Esophagus (tissue), 2 donors: ENCODE measurements at regions not wholly inside any gene's neighbourhood (a gene's known extent, or its start where the extent isn't known, plus 50 kb on each side); places are given as distances from the start of the nearest gene placed in this dataset.
"Not testable (repeated sequence)": the region's sequence is repeated elsewhere in the genome, so short reads cannot be mapped to it uniquely, and the experiment has no call there.

ENCODE experiments used
- H3K27ac ChIP-seq, 2 donors: one replicate each; pipeline ENCODE4 v1.5.1; 2013; ENCODE audit warnings: low read depth in 2 of 2, mild to moderate bottlenecking in 2 of 2, inconsistent platforms in 1 of 2, low read length in 1 of 2, moderate library complexity in 1 of 2
- H3K27me3 ChIP-seq, 2 donors: one replicate each; pipeline ENCODE4 v1.6.1; 2013; ENCODE audit warnings: low read length in 2 of 2, control low read depth in 1 of 2, mild to moderate bottlenecking in 1 of 2; ENCODE audit not compliant: insufficient read depth in 2 of 2, control insufficient read depth in 1 of 2
- H3K36me3 ChIP-seq, 2 donors: one replicate each; pipeline ENCODE4 v1.6.1; 2013; ENCODE audit warnings: low read length in 1 of 2; ENCODE audit not compliant: control insufficient read depth in 2 of 2, insufficient read depth in 2 of 2
- H3K4me1 ChIP-seq, 2 donors: one replicate each; pipeline ENCODE4 v1.6.1; 2013; ENCODE audit warnings: low read length in 1 of 2; ENCODE audit not compliant: control insufficient read depth in 2 of 2, insufficient read depth in 2 of 2
- H3K4me3 ChIP-seq, 2 donors: one replicate each; pipeline ENCODE4 v1.5.1; 2013; ENCODE audit warnings: low read length in 2 of 2, mild to moderate bottlenecking in 2 of 2, low read depth in 1 of 2, moderate library complexity in 1 of 2
- H3K9me3 ChIP-seq, 2 donors: one replicate each; pipeline ENCODE4 v1.6.1; 2013; ENCODE audit warnings: mild to moderate bottlenecking in 2 of 2, low read depth in 1 of 2, low read length in 1 of 2, moderate library complexity in 1 of 2; ENCODE audit not compliant: control insufficient read depth in 2 of 2, insufficient read depth in 1 of 2
- WGBS, 2 donors: extraction: QIAGEN DNeasy Blood & Tissue Kit; methylation state at CpG; one replicate each; pipeline ENCODE4 v1.1.7; 2013; 5-methylcytosine and 5-hydroxymethylcytosine counted together
- donor health status: healthy with polysubstance abuse.
- donor health status: Bipolar disorder and iron deficiency.

DNA sequence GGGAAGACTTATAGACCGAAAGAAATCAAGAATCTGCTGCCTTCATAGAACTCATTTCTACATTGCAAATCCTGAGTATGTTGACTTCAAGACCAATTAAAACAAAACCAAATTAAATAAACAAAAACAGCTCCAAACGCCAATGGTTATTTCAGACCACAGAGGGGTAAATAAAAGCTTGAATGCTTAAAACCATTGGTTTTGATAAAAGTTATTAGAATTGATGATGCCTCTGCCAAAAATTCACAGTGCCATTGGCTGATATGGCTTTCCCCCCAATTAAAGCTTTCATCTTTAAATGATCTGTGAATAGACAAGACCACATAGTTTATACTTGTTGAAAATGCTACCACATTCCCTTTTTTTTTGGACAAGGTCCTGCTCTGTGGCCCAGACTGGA is 188.5 kb downstream of the NFKBIZ start:
- H3K4me3 ChIP-seq = no peak overlapping the region
- no peak overlapping the region for H3K27ac ChIP-seq
- H3K36me3 ChIP-seq = no peaks in the 10 kb centered on the region
- WGBS, 2 donors = 48 to 64% methylated on average over 2 of the region's 2 CpGs
- no peaks in the 10 kb centered on the region for H3K27me3 ChIP-seq
- H3K4me1 ChIP-seq = no peaks in the 10 kb centered on the region
- peaks cover 0 to 2% of the 10 kb centered on the region in 2 donors for H3K9me3 ChIP-seq

DNA sequence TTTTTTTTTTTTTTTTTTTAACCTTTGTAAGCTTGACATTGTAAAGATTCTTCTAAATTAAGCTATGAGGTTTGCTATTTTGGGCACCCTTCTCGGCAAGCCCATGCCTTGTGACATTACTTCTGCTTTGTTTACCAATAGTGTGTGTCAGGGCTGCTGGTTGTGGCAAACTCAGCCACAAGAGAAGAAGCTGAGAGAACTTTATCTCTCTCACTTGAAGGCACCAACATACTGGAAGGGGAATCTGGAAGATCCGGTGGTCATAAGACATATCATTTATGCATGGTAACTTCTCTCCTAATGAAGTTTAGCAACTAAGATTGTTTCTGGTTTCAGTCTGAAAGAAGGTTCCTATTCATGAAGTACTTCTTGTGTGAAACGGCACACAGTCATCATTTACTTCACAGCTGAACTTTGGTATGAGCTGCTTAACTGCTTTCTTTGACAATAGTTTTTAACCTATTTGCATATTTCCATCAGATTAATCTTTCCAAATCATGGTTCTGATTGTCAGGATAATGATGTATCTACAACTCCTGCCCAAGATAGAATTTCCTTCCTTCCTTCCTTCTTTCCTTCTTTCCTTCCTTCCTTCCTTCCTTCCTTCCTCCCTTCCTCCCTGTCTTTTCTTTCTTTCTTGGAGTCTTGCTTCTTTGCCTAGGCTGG is 189.3 kb downstream of the NFKBIZ start:
- H3K4me1 ChIP-seq = no peaks in the 10 kb centered on the region
- H3K4me3 ChIP-seq = no peak overlapping the region
- no peaks in the 10 kb centered on the region for H3K36me3 ChIP-seq
- peaks cover 0 to 2% of the 10 kb centered on the region in 2 donors for H3K9me3 ChIP-seq
- WGBS, 2 donors = 76 to 82% methylated on average over 3 of the region's 3 CpGs
- H3K27ac ChIP-seq = no peak overlapping the region
- no peaks in the 10 kb centered on the region for H3K27me3 ChIP-seq

DNA sequence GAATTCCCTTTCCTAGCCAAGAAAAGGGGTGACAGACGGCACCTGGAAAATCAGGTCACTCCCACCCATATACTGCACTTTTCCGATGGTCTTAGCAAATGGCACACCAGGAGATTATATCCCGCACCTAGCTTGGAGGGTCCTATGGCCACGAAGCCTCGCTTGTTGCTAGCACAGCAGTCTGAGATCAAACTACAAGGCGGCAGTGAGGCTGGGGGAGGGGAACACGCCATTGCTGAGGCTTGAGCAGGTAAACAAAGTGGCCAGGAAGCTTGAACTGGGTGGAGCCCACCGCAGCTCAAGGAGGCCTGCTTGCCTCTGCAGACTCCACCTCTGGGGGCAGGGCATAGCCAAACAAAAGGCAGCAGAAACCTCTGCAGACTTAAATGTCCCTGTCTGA is 190.8 kb downstream of the NFKBIZ start:
- H3K27me3 ChIP-seq, H3K4me1 ChIP-seq, H3K4me3 ChIP-seq, H3K27ac ChIP-seq, H3K9me3 ChIP-seq, H3K36me3 ChIP-seq: not testable (repeated sequence)
- WGBS, 2 donors = 90 to 93% methylated on average over 8 of the region's 8 CpGs

DNA sequence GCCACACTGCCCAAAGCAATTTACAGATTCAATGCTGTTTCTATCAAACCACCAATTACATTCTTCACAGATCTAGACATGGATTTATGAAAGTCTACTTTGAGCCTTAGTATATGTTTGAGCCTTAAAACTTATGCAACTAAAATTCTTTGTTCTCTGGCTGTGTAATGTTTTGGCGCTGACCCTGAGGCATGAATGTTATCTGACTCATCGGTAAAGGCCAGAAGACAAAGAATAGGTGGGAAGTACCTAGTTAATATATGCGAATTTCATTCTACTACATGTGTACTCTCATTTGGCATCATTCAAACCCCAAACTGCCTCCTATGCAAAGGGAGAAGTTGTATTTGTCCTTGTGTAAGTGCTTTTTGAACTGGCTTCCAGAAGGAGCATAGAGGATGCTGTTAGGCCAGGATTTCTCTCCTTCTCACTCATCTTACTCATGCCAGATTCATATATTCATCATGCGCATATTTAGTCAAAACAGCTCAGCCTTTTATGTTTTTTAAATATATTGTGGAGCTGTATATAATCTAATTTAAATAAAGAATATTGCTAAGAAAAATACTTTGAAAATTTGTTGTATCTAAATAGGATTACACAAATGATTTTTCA is 204.2 kb downstream of the NFKBIZ start:
- H3K27ac ChIP-seq = no peak overlapping the region
- H3K4me1 ChIP-seq = no peaks in the 10 kb centered on the region
- H3K9me3 ChIP-seq = peaks cover 0 to 2% of the 10 kb centered on the region in 2 donors
- WGBS, 2 donors = 24 to 54% methylated on average over 4 of the region's 4 CpGs
- no peaks in the 10 kb centered on the region for H3K36me3 ChIP-seq
- H3K4me3 ChIP-seq = no peak overlapping the region
- no peaks in the 10 kb centered on the region for H3K27me3 ChIP-seq

DNA sequence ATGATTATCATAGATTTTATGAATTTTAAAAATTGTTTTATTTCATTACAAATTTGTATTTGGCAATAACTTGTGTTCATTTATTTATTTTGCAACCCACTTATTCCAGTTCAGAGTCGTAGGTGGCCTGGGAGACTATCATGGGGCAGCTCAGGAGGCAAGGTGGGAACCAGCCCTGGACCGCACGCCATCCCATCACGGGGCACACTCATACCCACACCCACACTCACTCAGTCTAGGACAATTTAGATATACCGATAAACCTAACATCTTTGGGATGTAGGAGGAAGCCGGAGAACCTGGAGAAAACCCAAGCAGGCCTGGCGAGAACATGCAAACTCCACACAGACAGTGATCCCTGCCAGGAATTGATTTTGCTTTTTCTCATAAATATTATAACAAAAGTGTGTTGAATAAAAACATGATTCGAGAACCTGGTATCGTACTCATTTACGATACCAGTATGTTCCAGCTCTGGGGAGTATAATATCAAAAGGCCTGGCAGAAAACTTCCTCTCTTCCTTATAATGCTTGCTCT is 205.3 kb downstream of the NFKBIZ start:
- no peaks in the 10 kb centered on the region for H3K4me1 ChIP-seq
- peaks cover 0 to 2% of the 10 kb centered on the region in 2 donors for H3K9me3 ChIP-seq
- no peak overlapping the region for H3K27ac ChIP-seq
- 41 to 72% methylated on average over 10 of the region's 10 CpGs for WGBS, 2 donors
- H3K27me3 ChIP-seq = no peaks in the 10 kb centered on the region
- H3K4me3 ChIP-seq = no peak overlapping the region
- H3K36me3 ChIP-seq = no peaks in the 10 kb centered on the region

DNA sequence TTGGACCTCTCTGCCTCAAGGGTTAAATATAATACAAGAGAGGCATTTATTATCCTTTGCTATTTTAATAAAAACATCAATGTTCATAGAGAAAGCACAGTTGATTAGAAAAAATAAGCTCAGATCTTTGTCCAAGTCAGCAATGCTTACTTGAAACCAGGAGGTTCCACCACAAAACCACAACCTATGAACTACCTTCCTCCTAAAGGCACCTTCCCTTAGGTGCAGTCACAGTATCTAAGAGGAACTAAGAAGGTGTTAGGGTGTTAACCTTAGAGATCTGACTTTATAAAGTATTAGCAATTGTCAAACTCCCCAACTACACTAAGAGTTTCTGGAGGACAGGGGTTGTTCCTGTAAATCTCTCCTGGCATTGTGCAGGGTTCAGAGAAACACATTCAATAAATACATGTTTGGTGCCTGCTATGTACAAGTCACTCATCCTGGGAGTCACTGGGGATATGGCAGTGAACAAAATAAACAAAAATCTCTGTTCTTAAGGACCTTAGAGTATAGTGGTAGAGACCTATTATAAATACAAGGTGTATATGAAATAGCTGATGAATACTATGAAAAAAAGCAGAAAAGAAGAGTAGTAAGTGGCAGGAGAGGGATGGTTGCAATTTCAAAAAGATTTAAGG is 208.6 kb downstream of the NFKBIZ start:
- no peak overlapping the region for H3K4me3 ChIP-seq
- no peak overlapping the region for H3K27ac ChIP-seq
- no peaks in the 10 kb centered on the region for H3K9me3 ChIP-seq
- H3K27me3 ChIP-seq = no peaks in the 10 kb centered on the region
- H3K36me3 ChIP-seq = no peaks in the 10 kb centered on the region
- no peaks in the 10 kb centered on the region for H3K4me1 ChIP-seq

DNA sequence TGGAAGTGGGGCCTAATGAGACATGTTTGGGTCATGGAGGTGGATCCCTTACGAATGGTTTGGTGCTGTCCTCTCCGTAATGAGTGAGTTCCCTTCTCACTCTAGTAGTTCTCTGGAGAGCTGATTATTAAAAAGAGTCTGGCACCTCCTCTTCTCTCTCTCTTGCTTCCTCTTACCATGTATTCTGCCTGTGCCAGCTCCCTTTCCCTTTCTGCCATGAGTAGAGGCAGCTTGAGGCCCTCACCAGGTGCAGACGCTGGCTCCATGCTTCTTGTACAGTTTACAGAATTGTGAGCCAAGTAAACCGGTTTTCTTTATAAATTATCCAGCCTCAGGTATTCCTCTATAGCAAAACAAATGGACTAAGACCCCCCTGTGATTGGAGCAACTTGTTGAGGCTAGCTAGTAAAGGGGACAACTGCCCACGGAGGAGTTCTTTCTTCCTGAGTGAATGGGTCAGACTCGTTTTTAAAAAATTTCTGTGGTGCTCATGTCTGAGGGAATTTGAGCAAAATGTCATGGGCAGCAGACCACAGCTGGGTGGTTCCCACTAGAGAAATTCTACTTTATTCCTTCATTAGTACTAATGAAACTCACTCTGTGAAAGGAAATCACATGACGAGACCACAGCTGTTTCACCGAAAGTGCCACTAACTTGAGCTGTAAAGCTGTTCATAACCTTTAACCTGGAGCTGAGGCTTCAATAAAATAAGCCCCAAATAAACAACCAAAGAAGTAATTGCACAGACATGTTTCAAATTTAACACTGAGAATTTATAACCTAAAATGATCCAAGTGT is 210.0 kb downstream of the NFKBIZ start:
- H3K9me3 ChIP-seq = no peaks in the 10 kb centered on the region
- H3K4me1 ChIP-seq = no peaks in the 10 kb centered on the region
- no peaks in the 10 kb centered on the region for H3K36me3 ChIP-seq
- no peak overlapping the region for H3K4me3 ChIP-seq
- H3K27me3 ChIP-seq = no peaks in the 10 kb centered on the region
- H3K27ac ChIP-seq = no peak overlapping the region
- 79 to 80% methylated on average over 8 of the region's 8 CpGs for WGBS, 2 donors

DNA sequence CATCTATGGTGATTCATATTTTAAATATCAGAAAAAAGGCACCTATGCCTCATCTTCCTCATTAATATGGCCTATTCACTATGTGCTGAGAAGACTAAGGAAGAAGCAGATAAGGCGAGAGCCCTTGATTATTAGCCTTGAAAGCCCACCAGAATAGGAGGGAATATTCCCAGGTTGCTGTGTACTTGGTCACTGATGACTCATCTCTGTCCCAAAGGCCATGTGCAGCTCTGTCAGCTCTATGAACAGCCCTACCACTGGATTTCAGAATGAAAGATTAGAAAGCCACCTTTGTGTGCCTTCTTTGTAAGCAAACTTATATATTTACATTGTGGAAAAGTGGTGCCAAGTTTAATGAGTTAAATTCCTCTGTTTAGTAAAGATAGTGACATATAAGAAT is 211.5 kb downstream of the NFKBIZ start:
- H3K9me3 ChIP-seq = no peaks in the 10 kb centered on the region
- no peaks in the 10 kb centered on the region for H3K27me3 ChIP-seq
- H3K36me3 ChIP-seq = no peaks in the 10 kb centered on the region
- no peak overlapping the region for H3K4me3 ChIP-seq
- no peak overlapping the region for H3K27ac ChIP-seq
- 77 to 86% methylated on average over 1 of the region's 1 CpG for WGBS, 2 donors
- no peaks in the 10 kb centered on the region for H3K4me1 ChIP-seq

DNA sequence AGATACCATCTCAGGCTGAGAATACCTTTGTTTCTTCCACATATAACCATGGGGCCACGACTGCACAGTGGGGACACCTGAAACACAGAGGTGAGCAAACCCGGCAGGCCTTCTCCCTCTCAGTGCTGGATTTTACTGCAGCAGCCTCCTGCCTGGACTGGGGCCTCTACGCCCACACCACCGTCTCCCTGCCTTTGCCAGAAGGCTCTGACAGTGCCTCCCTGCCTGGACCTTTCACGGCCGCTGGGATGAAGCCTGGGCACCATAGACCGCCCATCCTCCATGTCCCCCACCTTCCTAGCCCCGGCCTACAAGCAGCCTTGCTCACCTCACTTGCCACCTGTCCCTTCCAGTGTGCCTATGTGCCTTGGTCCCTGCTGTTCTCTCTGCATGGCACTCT is 214.3 kb downstream of the NFKBIZ start:
- H3K4me1 ChIP-seq = no peaks in the 10 kb centered on the region
- WGBS, 2 donors = 94 to 97% methylated on average over 8 of the region's 8 CpGs
- H3K36me3 ChIP-seq = no peaks in the 10 kb centered on the region
- no peaks in the 10 kb centered on the region for H3K27me3 ChIP-seq
- no peak overlapping the region for H3K4me3 ChIP-seq
- H3K27ac ChIP-seq = no peak overlapping the region
- no peaks in the 10 kb centered on the region for H3K9me3 ChIP-seq
